ENCODE measurements at regions not wholly inside any gene's neighbourhood (a gene's known extent, or its start where the extent isn't known, plus 50 kb on each side); places are given as distances from the start of the nearest gene placed in this dataset.
A peak's percentile ranks its signal among the peaks of the same experiment; 100 is the strongest.

GRCh38 chr15:98076021-98076816, 115.7 kb downstream of the ARRDC4 start:
- intact Hi-C loops (cut with micrococcal nuclease; ENCODE audit: unreplicated experiment), result no loop called here
- Mint-ChIP-seq H3K36me3 (ENCODE audit: insufficient read depth, unreplicated experiment) (no peaks in the 10 kb centered on the region), H3K27me3 (ENCODE audit: unreplicated experiment) (no peaks in the 10 kb centered on the region), H3K4me3 (ENCODE audit: low read depth, unreplicated experiment) (no peak overlapping the region), H3K4me1 (ENCODE audit: low read depth, unreplicated experiment) (peaks cover 14% of the 10 kb centered on the region), H3K27ac (ENCODE audit: unreplicated experiment) (peak overlapping the region; percentile 24), H3K9me3 (ENCODE audit: low read depth, unreplicated experiment) (peaks cover 2% of the 10 kb centered on the region)
- BruUV-seq (replicated peaks), result no TSS peak
- CTCF ChIA-PET, result no interaction called here
- DNase-seq, result no peak
- TF ChIP-seq CTCF (IDR thresholded peaks at IDR 0.05; ENCODE audit: unreplicated experiment), result no peak

- no peaks in the 10 kb centered on the region for H3K36me3 Mint-ChIP-seq (ENCODE audit: insufficient read depth, unreplicated experiment)
- TF ChIP-seq CTCF (IDR thresholded peaks at IDR 0.05; ENCODE audit: unreplicated experiment), result no peak
- CTCF ChIA-PET, result interaction anchor here (1.2 kb wide), 1 partner anchor 10 kb away, joined by 3 read pairs; no protein-coding TSS in a partner anchor
- H3K4me3 Mint-ChIP-seq (ENCODE audit: low read depth, unreplicated experiment), result no peak overlapping the region
- H3K4me1 Mint-ChIP-seq (ENCODE audit: low read depth, unreplicated experiment), result peaks cover 14% of the 10 kb centered on the region
- BruUV-seq (replicated peaks), result no TSS peak
- H3K9me3 Mint-ChIP-seq (ENCODE audit: low read depth, unreplicated experiment), result peaks cover 2% of the 10 kb centered on the region
- H3K27ac Mint-ChIP-seq (ENCODE audit: unreplicated experiment), result peak overlapping the region; percentile 24
- peak; percentile 13 for DNase-seq
- H3K27me3 Mint-ChIP-seq (ENCODE audit: unreplicated experiment), result no peaks in the 10 kb centered on the region
- intact Hi-C loops (cut with micrococcal nuclease; ENCODE audit: unreplicated experiment), result no loop called here
These were observed 116.7 kb downstream of the ARRDC4 start for GRCh38 chr15:98077186-98077585.

- Mint-ChIP-seq H3K4me3 (ENCODE audit: low read depth, unreplicated experiment) (no peak overlapping the region), H3K27me3 (ENCODE audit: unreplicated experiment) (no peaks in the 10 kb centered on the region), H3K36me3 (ENCODE audit: insufficient read depth, unreplicated experiment) (no peaks in the 10 kb centered on the region), H3K9me3 (ENCODE audit: low read depth, unreplicated experiment) (peaks cover 2% of the 10 kb centered on the region), H3K4me1 (ENCODE audit: low read depth, unreplicated experiment) (peaks cover 14% of the 10 kb centered on the region), H3K27ac (ENCODE audit: unreplicated experiment) (no peak overlapping the region)
- BruUV-seq (replicated peaks), result no TSS peak
- no peak for TF ChIP-seq CTCF (IDR thresholded peaks at IDR 0.05; ENCODE audit: unreplicated experiment)
- no peak for DNase-seq
- intact Hi-C loops (cut with micrococcal nuclease; ENCODE audit: unreplicated experiment), result no loop called here
- CTCF ChIA-PET, result no interaction called here
These were observed 120.3 kb downstream of the ARRDC4 start for GRCh38 chr15:98080791-98081190.

GRCh38 chr15:98083203-98083910, 122.9 kb downstream of the ARRDC4 start:
- Mint-ChIP-seq H3K27me3 (ENCODE audit: unreplicated experiment) (no peaks in the 10 kb centered on the region), H3K4me1 (ENCODE audit: low read depth, unreplicated experiment) (no peaks in the 10 kb centered on the region), H3K4me3 (ENCODE audit: low read depth, unreplicated experiment) (no peak overlapping the region), H3K36me3 (ENCODE audit: insufficient read depth, unreplicated experiment) (no peaks in the 10 kb centered on the region), H3K9me3 (ENCODE audit: low read depth, unreplicated experiment) (peaks cover 5% of the 10 kb centered on the region), H3K27ac (ENCODE audit: unreplicated experiment) (no peak overlapping the region)
- intact Hi-C loops (cut with micrococcal nuclease; ENCODE audit: unreplicated experiment), result no loop called here
- no peak for TF ChIP-seq CTCF (IDR thresholded peaks at IDR 0.05; ENCODE audit: unreplicated experiment)
- CTCF ChIA-PET, result interaction anchor here (0.5 to 0.6 kb wide), 2 partner anchors 180 to 184 kb away, joined by 3 to 4 read pairs; no protein-coding TSS in a partner anchor
- no TSS peak for BruUV-seq (replicated peaks)
- DNase-seq, result no peak
